ENCODE measurements at regions not wholly inside any gene's neighbourhood (a gene's known extent, or its start where the extent isn't known, plus 50 kb on each side); places are given as distances from the start of the nearest gene placed in this dataset.

GRCh38 chr1:194084755-194085154 lies 898.3 kb upstream of the B3GALT2 start:
- Histone ChIP-seq H3K79me2 (ENCODE audit: control insufficient read depth, low read length) (no peaks in the 10 kb centered on the region), H3K4me1 (ENCODE audit: control insufficient read depth, low read length) (no peaks in the 10 kb centered on the region), H3K9me2 (replicated peaks; ENCODE audit: control insufficient read depth, low read length) (no peaks in the 10 kb centered on the region), H3K9me3 (ENCODE audit: control insufficient read depth, insufficient read depth, low read length) (no peaks in the 10 kb centered on the region), H3K27me3 (ENCODE audit: control insufficient read depth, low read length) (no peaks in the 10 kb centered on the region), H4K20me1 (ENCODE audit: control insufficient read depth, insufficient read depth, low read depth, low read length) (no peaks in the 10 kb centered on the region), H3F3A (ENCODE audit: control insufficient read depth, insufficient read depth) (no peaks in the 10 kb centered on the region), H3K4me2 (ENCODE audit: low read length) (no peak overlapping the region), H3K36me3 (ENCODE audit: control insufficient read depth, low read length) (no peaks in the 10 kb centered on the region), H3K4me3 (ENCODE audit: low read length) (no peak overlapping the region), H3K27ac (ENCODE audit: low read depth, low read length) (no peak overlapping the region)
- no peak for TF ChIP-seq CTCF (IDR thresholded peaks at IDR 0.05; ENCODE audit: low read depth, low read length, poor library complexity, severe bottlenecking)
- no peak for TF ChIP-seq EZH2phosphoT487 (IDR thresholded peaks at IDR 0.05; ENCODE audit: borderline replicate concordance, low read length)

- H3K4me3 ChIP-seq (ENCODE audit: low read length), result no peak overlapping the region
- H3K9me3 ChIP-seq (ENCODE audit: control insufficient read depth, insufficient read depth, low read length), result no peaks in the 10 kb centered on the region
- no peak overlapping the region for H3K4me2 ChIP-seq (ENCODE audit: low read length)
Measured at GRCh38 chr1:194081444-194081843, 895.0 kb upstream of the B3GALT2 start.

GRCh38 chr1:194080826-194081225 lies 894.4 kb upstream of the B3GALT2 start:
- Histone ChIP-seq H3K36me3 (ENCODE audit: control insufficient read depth, low read length) (no peaks in the 10 kb centered on the region), H3K27ac (ENCODE audit: low read depth, low read length) (no peak overlapping the region), H3K4me2 (ENCODE audit: low read length) (no peak overlapping the region), H3K9me3 (ENCODE audit: control insufficient read depth, insufficient read depth, low read length) (no peaks in the 10 kb centered on the region), H3K9me2 (replicated peaks; ENCODE audit: control insufficient read depth, low read length) (no peaks in the 10 kb centered on the region), H4K20me1 (ENCODE audit: control insufficient read depth, insufficient read depth, low read depth, low read length) (no peaks in the 10 kb centered on the region), H3K4me1 (ENCODE audit: control insufficient read depth, low read length) (no peaks in the 10 kb centered on the region), H3K4me3 (ENCODE audit: low read length) (no peak overlapping the region), H3K79me2 (ENCODE audit: control insufficient read depth, low read length) (no peaks in the 10 kb centered on the region), H3K27me3 (ENCODE audit: control insufficient read depth, low read length) (no peaks in the 10 kb centered on the region), H3F3A (ENCODE audit: control insufficient read depth, insufficient read depth) (no peaks in the 10 kb centered on the region)
- TF ChIP-seq CTCF (IDR thresholded peaks at IDR 0.05; ENCODE audit: low read depth, low read length, poor library complexity, severe bottlenecking) (no peak), EZH2phosphoT487 (IDR thresholded peaks at IDR 0.05; ENCODE audit: borderline replicate concordance, low read length) (no peak)

More at GRCh38 chr1:194081444-194081843, 895.0 kb upstream of the B3GALT2 start:
- Histone ChIP-seq H4K20me1 (ENCODE audit: control insufficient read depth, insufficient read depth, low read depth, low read length) (no peaks in the 10 kb centered on the region), H3K27me3 (ENCODE audit: control insufficient read depth, low read length) (no peaks in the 10 kb centered on the region), H3K79me2 (ENCODE audit: control insufficient read depth, low read length) (no peaks in the 10 kb centered on the region), H3K27ac (ENCODE audit: low read depth, low read length) (no peak overlapping the region), H3K4me1 (ENCODE audit: control insufficient read depth, low read length) (no peaks in the 10 kb centered on the region), H3K9me2 (replicated peaks; ENCODE audit: control insufficient read depth, low read length) (no peaks in the 10 kb centered on the region), H3F3A (ENCODE audit: control insufficient read depth, insufficient read depth) (no peaks in the 10 kb centered on the region), H3K36me3 (ENCODE audit: control insufficient read depth, low read length) (no peaks in the 10 kb centered on the region)
- TF ChIP-seq CTCF (IDR thresholded peaks at IDR 0.05; ENCODE audit: low read depth, low read length, poor library complexity, severe bottlenecking) (no peak), EZH2phosphoT487 (IDR thresholded peaks at IDR 0.05; ENCODE audit: borderline replicate concordance, low read length) (no peak)

- TF ChIP-seq EZH2phosphoT487 (IDR thresholded peaks at IDR 0.05; ENCODE audit: borderline replicate concordance, low read length) (no peak), CTCF (IDR thresholded peaks at IDR 0.05; ENCODE audit: low read depth, low read length, poor library complexity, severe bottlenecking) (no peak)
- H3F3A ChIP-seq (ENCODE audit: control insufficient read depth, insufficient read depth), result no peaks in the 10 kb centered on the region
- H3K9me3 ChIP-seq (ENCODE audit: control insufficient read depth, insufficient read depth, low read length), result no peaks in the 10 kb centered on the region
- H3K79me2 ChIP-seq (ENCODE audit: control insufficient read depth, low read length), result no peaks in the 10 kb centered on the region
- no peak overlapping the region for H3K4me3 ChIP-seq (ENCODE audit: low read length)
- H3K4me1 ChIP-seq (ENCODE audit: control insufficient read depth, low read length), result no peaks in the 10 kb centered on the region
- no peak overlapping the region for H3K27ac ChIP-seq (ENCODE audit: low read depth, low read length)
- H3K27me3 ChIP-seq (ENCODE audit: control insufficient read depth, low read length), result no peaks in the 10 kb centered on the region
- H3K9me2 ChIP-seq (replicated peaks; ENCODE audit: control insufficient read depth, low read length), result no peaks in the 10 kb centered on the region
- no peaks in the 10 kb centered on the region for H4K20me1 ChIP-seq (ENCODE audit: control insufficient read depth, insufficient read depth, low read depth, low read length)
- no peaks in the 10 kb centered on the region for H3K36me3 ChIP-seq (ENCODE audit: control insufficient read depth, low read length)
- no peak overlapping the region for H3K4me2 ChIP-seq (ENCODE audit: low read length)
Measured at GRCh38 chr1:194078765-194079164, 892.4 kb upstream of the B3GALT2 start.
